ENCODE measurements at regions not wholly inside any gene's neighbourhood (a gene's known extent, or its start where the extent isn't known, plus 50 kb on each side); places are given as distances from the start of the nearest gene placed in this dataset.

GRCh38 chr1:14292520-14292919 lies 306.0 kb upstream of the KAZN start:
- Mint-ChIP-seq H3K27me3 (ENCODE audit: low read depth) (peaks cover 15% of the 10 kb centered on the region), H3K4me3 (no peak overlapping the region), H3K9me3 (peaks cover 9% of the 10 kb centered on the region), H3K27ac (no peak overlapping the region), H3K4me1 (no peaks in the 10 kb centered on the region), H3K36me3 (ENCODE audit: low read depth) (peaks cover 4% of the 10 kb centered on the region)
- no peak for TF ChIP-seq CTCF (IDR thresholded peaks at IDR 0.05; ENCODE audit: unreplicated experiment in 3 of 3)

GRCh38 chr1:14294006-14294405 lies 304.5 kb upstream of the KAZN start:
- H3K4me3 Mint-ChIP-seq, result no peak overlapping the region
- peaks cover 15% of the 10 kb centered on the region for H3K27me3 Mint-ChIP-seq (ENCODE audit: low read depth)
- peaks cover 4% of the 10 kb centered on the region for H3K36me3 Mint-ChIP-seq (ENCODE audit: low read depth)

GRCh38 chr1:14294860-14295536 lies 303.5 kb upstream of the KAZN start:
- TF ChIP-seq CTCF (IDR thresholded peaks at IDR 0.05; ENCODE audit: unreplicated experiment in 3 of 3), result no peak
- no peak overlapping the region for H3K4me3 Mint-ChIP-seq

More at GRCh38 chr1:14294006-14294405, 304.5 kb upstream of the KAZN start:
- Mint-ChIP-seq H3K27ac (no peak overlapping the region), H3K9me3 (peaks cover 9% of the 10 kb centered on the region), H3K4me1 (no peaks in the 10 kb centered on the region)
- no peak for TF ChIP-seq CTCF (IDR thresholded peaks at IDR 0.05; ENCODE audit: unreplicated experiment in 3 of 3)

GRCh38 chr1:14296795-14297194 lies 301.7 kb upstream of the KAZN start:
- Mint-ChIP-seq H3K36me3 (ENCODE audit: low read depth) (no peaks in the 10 kb centered on the region), H3K4me3 (no peak overlapping the region), H3K4me1 (no peaks in the 10 kb centered on the region), H3K27ac (no peak overlapping the region), H3K27me3 (ENCODE audit: low read depth) (peaks cover 5% of the 10 kb centered on the region), H3K9me3 (peaks cover 5% of the 10 kb centered on the region)
- TF ChIP-seq CTCF (IDR thresholded peaks at IDR 0.05; ENCODE audit: unreplicated experiment in 3 of 3), result no peak

More at GRCh38 chr1:14294860-14295536, 303.5 kb upstream of the KAZN start:
- peaks cover 9% of the 10 kb centered on the region for H3K9me3 Mint-ChIP-seq
- no peaks in the 10 kb centered on the region for H3K4me1 Mint-ChIP-seq
- peaks cover 4% of the 10 kb centered on the region for H3K36me3 Mint-ChIP-seq (ENCODE audit: low read depth)
- H3K27ac Mint-ChIP-seq, result no peak overlapping the region
- H3K27me3 Mint-ChIP-seq (ENCODE audit: low read depth), result peaks cover 13% of the 10 kb centered on the region

GRCh38 chr1:14297356-14297755 lies 301.1 kb upstream of the KAZN start:
- Mint-ChIP-seq H3K27me3 (ENCODE audit: low read depth) (peaks cover under 1% of the 10 kb centered on the region), H3K27ac (no peak overlapping the region), H3K9me3 (no peaks in the 10 kb centered on the region), H3K4me3 (no peak overlapping the region), H3K4me1 (peaks cover 5% of the 10 kb centered on the region), H3K36me3 (ENCODE audit: low read depth) (no peaks in the 10 kb centered on the region)
- no peak for TF ChIP-seq CTCF (IDR thresholded peaks at IDR 0.05; ENCODE audit: unreplicated experiment in 3 of 3)

- Mint-ChIP-seq H3K27ac (no peak overlapping the region), H3K27me3 (ENCODE audit: low read depth) (peaks cover 8% of the 10 kb centered on the region)
- TF ChIP-seq CTCF (IDR thresholded peaks at IDR 0.05; ENCODE audit: unreplicated experiment in 3 of 3), result no peak
Measured at GRCh38 chr1:14298806-14299205, 299.7 kb upstream of the KAZN start.

More at GRCh38 chr1:14298806-14299205, 299.7 kb upstream of the KAZN start:
- Mint-ChIP-seq H3K36me3 (ENCODE audit: low read depth) (no peaks in the 10 kb centered on the region), H3K4me3 (no peak overlapping the region), H3K4me1 (peaks cover 6% of the 10 kb centered on the region), H3K9me3 (no peaks in the 10 kb centered on the region)
